Left ventricle myocardium inferior (tissue), 1 donor: ENCODE measurements at regions not wholly inside any gene's neighbourhood (a gene's known extent, or its start where the extent isn't known, plus 50 kb on each side); places are given as distances from the start of the nearest gene placed in this dataset.

Experiments
- DNase-seq: peaks from one replicate; pipeline ENCODE4 v3.0.0-alpha.2; 2020
- H3K27ac ChIP-seq: fragments of 200-600 bp; replicated peaks from 2 replicates; pipeline ENCODE4 v1.8.0; 2021
- H3K27me3 ChIP-seq: fragments of 200-600 bp; 2 replicates; pipeline ENCODE4 v1.8.0; 2021; ENCODE audit warnings: low read depth
- H3K36me3 ChIP-seq: fragments of 200-600 bp; 2 replicates; pipeline ENCODE4 v1.8.0; 2021
- H3K4me1 ChIP-seq: fragments of 200-600 bp; 2 replicates; pipeline ENCODE4 v1.8.0; 2021
- H3K4me3 ChIP-seq: fragments of 200-600 bp; 2 replicates; pipeline ENCODE4 v1.8.0; 2021; ENCODE audit warnings: mild to moderate bottlenecking, moderate library complexity
- H3K9me3 ChIP-seq: fragments of 200-600 bp; replicated peaks from 2 replicates; pipeline ENCODE4 v1.8.0; 2021
- intact Hi-C: fragments of 100-400 bp; cut with micrococcal nuclease; formaldehyde crosslinking; loops from one replicate; pipeline ENCODE4 v1.11.0; 2022
- TF ChIP-seq, protein P1 (sequence below): fragments of 200-600 bp; IDR thresholded peaks from 2 replicates; pipeline ENCODE4 v1.8.0; 2021; ENCODE audit warnings: antibody characterized with exemption, mild to moderate bottlenecking, borderline replicate concordance
- donor health status: DM: no; HTN: yes; CAD: no; lungs with severe emphysema.

- Histone ChIP-seq H3K27me3 (no peaks in the 10 kb centered on the region), H3K4me3 (no peak overlapping the region), H3K4me1 (no peaks in the 10 kb centered on the region), H3K36me3 (no peaks in the 10 kb centered on the region), H3K9me3 (no peaks in the 10 kb centered on the region), H3K27ac (no peak overlapping the region)
- no peak for DNase-seq
- intact Hi-C loops = no loop called here
- TF ChIP-seq, protein P1, sequence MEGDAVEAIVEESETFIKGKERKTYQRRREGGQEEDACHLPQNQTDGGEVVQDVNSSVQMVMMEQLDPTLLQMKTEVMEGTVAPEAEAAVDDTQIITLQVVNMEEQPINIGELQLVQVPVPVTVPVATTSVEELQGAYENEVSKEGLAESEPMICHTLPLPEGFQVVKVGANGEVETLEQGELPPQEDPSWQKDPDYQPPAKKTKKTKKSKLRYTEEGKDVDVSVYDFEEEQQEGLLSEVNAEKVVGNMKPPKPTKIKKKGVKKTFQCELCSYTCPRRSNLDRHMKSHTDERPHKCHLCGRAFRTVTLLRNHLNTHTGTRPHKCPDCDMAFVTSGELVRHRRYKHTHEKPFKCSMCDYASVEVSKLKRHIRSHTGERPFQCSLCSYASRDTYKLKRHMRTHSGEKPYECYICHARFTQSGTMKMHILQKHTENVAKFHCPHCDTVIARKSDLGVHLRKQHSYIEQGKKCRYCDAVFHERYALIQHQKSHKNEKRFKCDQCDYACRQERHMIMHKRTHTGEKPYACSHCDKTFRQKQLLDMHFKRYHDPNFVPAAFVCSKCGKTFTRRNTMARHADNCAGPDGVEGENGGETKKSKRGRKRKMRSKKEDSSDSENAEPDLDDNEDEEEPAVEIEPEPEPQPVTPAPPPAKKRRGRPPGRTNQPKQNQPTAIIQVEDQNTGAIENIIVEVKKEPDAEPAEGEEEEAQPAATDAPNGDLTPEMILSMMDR = no peak
Observed at GRCh38 chr3:181790561-181790960, 78.8 kb downstream of the SOX2 start.

- no peak for DNase-seq
Observed at GRCh38 chr3:181791056-181791955, 79.6 kb downstream of the SOX2 start.

DNA sequence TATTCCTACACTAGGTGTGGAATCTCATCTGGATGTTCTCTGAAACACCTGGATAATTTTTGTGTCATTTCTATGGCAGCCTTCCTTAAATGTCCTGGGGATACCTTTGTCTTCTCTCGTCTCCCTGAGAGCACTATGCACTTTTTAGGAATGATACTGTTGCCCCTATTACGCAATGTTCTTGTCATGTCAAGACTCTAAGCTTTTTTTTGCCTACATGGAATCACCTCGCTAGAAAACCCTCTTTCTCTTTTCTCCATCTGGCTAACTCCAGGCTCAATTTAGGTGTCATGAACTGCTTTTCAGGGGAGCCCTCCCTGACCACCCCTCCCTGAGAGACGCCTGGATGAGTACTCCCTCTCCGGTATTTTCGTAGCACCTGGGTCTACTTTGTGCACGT is 81.3 kb downstream of the SOX2 start:
- Histone ChIP-seq H3K36me3 (no peaks in the 10 kb centered on the region), H3K27me3 (no peaks in the 10 kb centered on the region), H3K9me3 (no peaks in the 10 kb centered on the region), H3K4me1 (no peaks in the 10 kb centered on the region), H3K4me3 (no peak overlapping the region), H3K27ac (no peak overlapping the region)
- no peak for DNase-seq
- intact Hi-C loops = no loop called here
- TF ChIP-seq, protein P1 = no peak

More at GRCh38 chr3:181791056-181791955, 79.6 kb downstream of the SOX2 start:
- intact Hi-C loops = no loop called here
- no peaks in the 10 kb centered on the region for H3K4me1 ChIP-seq
- TF ChIP-seq, protein P1 = no peak
- no peaks in the 10 kb centered on the region for H3K9me3 ChIP-seq
- H3K36me3 ChIP-seq = no peaks in the 10 kb centered on the region
- no peak overlapping the region for H3K4me3 ChIP-seq
- no peaks in the 10 kb centered on the region for H3K27me3 ChIP-seq
- no peak overlapping the region for H3K27ac ChIP-seq

DNA sequence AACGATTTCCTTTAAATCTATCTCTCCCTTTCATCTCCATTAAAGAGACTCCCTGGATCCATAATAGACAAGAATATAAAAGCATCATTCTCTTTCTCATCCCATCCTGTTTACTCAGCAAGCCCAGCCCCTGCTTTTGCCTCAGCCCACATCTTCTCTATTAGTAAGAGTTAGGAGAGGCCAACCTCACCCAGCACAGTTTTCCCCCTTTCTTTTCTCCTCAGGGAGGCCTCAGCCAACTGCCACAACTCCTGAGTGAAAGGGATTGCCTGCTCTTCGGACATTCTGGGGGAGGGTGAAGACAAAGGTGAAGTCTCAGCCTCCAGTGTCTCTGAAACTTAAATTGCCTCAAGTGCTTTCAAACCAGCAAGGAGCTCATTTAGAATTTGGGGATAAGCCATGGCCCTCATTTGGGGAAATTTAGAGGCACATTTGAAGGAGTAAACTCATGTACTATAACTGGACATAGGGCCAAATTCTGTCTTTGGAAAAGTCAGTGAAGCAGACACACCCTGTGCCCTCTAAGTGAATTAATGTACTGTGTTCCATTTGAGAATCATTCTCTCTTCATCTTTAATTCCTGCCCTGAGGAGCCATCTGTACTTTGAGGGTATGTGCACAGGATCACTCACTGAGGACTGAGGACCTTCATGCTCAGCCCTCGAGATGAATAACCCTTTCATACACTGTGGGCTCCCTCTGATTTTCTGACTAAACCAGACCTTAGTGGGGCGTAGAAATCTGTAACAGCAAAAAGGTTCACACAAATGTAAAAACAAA is 82.5 kb downstream of the SOX2 start:
- TF ChIP-seq, protein P1 = no peak
- no peak for DNase-seq
- intact Hi-C loops = no loop called here
- Histone ChIP-seq H3K27ac (no peak overlapping the region), H3K4me1 (no peaks in the 10 kb centered on the region), H3K36me3 (no peaks in the 10 kb centered on the region), H3K27me3 (no peaks in the 10 kb centered on the region), H3K9me3 (no peaks in the 10 kb centered on the region), H3K4me3 (no peak overlapping the region)

GRCh38 chr3:181796641-181797040 is 84.9 kb downstream of the SOX2 start:
- Histone ChIP-seq H3K27ac (no peak overlapping the region), H3K27me3 (peaks cover 5% of the 10 kb centered on the region), H3K9me3 (no peaks in the 10 kb centered on the region), H3K4me3 (no peak overlapping the region), H3K36me3 (no peaks in the 10 kb centered on the region), H3K4me1 (no peaks in the 10 kb centered on the region)
- TF ChIP-seq, protein P1 = no peak
- DNase-seq = no peak
- intact Hi-C loops = no loop called here
